ENCODE measurements at regions not wholly inside any gene's neighbourhood (a gene's known extent, or its start where the extent isn't known, plus 50 kb on each side); places are given as distances from the start of the nearest gene placed in this dataset.

DNA sequence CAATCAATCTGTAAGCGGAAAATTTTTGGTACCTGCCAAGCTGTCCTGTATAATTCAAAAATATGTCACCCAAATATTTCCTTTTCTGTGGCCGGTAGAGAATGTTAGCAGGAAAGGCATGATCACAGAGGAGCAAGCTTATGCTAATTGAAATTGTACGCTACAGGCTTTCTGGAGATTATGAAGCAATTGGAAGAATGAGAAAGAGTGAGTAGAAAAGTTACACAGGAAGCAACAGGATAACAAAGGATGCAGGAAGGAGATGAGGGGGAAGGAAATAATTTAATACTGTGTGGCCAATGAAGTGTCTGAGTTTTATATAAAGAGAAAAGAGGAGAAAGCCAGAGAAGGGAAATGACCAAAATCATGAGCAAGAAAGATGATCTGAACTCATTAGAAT is 627.2 kb upstream of the STXBP6 start:
- Histone ChIP-seq H3K36me3 (ENCODE audit: low read depth, low read length) (no peaks in the 10 kb centered on the region), H3F3A (ENCODE audit: low read length, unreplicated experiment) (no peaks in the 10 kb centered on the region), H3K4me1 (ENCODE audit: insufficient read depth, low read length) (no peaks in the 10 kb centered on the region), H3K4me3 (ENCODE audit: low read length) (no peak overlapping the region), H3K27ac (ENCODE audit: low read length) (no peak overlapping the region), H4K20me1 (ENCODE audit: low read length) (no peaks in the 10 kb centered on the region), H3K79me2 (ENCODE audit: low read length) (no peaks in the 10 kb centered on the region), H2AFZ (ENCODE audit: low read length) (no peak overlapping the region), H3K4me2 (ENCODE audit: low read length) (no peak overlapping the region), H3K9me2 (replicated peaks; ENCODE audit: low read length) (no peaks in the 10 kb centered on the region), H3K9ac (ENCODE audit: low read length) (no peak overlapping the region), H3K9me3 (ENCODE audit: low read length) (0 out of 2 replicates have a peak, but pooled peaks cover 11% of the 10 kb centered on the region), H3K27me3 (ENCODE audit: low read length) (no peaks in the 10 kb centered on the region)
- POLR2A ChIA-PET (ENCODE audit: unreplicated experiment) = no interaction called here
- CTCF ChIA-PET = no interaction called here
- ATAC-seq (no peak), DNase-seq (no peak)
- intact Hi-C loops (cut with micrococcal nuclease) = no loop called here
- no TSS peak for BruUV-seq (replicated peaks)
- TF ChIP-seq CTCF (conservative IDR thresholded peaks at IDR 0.05; ENCODE audit: low read depth, low read length) = no peak
- TF ChIP-seq EZH2phosphoT487 (IDR thresholded peaks at IDR 0.05; ENCODE audit: borderline replicate concordance, low read length) = no peak
- no peak for TF ChIP-seq EZH2 (IDR thresholded peaks at IDR 0.05; ENCODE audit: low read length, unreplicated experiment)

- ATAC-seq (no peak), DNase-seq (no peak)
- no TSS peak for BruUV-seq (replicated peaks)
- H3K79me2 ChIP-seq (ENCODE audit: low read length) = no peaks in the 10 kb centered on the region
- intact Hi-C loops (cut with micrococcal nuclease) = no loop called here
- TF ChIP-seq EZH2 (IDR thresholded peaks at IDR 0.05; ENCODE audit: low read length, unreplicated experiment) (no peak), EZH2phosphoT487 (IDR thresholded peaks at IDR 0.05; ENCODE audit: borderline replicate concordance, low read length) (no peak), CTCF (conservative IDR thresholded peaks at IDR 0.05; ENCODE audit: low read depth, low read length) (no peak)
- no peaks in the 10 kb centered on the region for H3K27me3 ChIP-seq (ENCODE audit: low read length)
- peaks cover 27% of the 10 kb centered on the region for H3K9me3 ChIP-seq (ENCODE audit: low read length)
- no peak overlapping the region for H2AFZ ChIP-seq (ENCODE audit: low read length)
- H3K4me3 ChIP-seq (ENCODE audit: low read length) = no peak overlapping the region
- CTCF ChIA-PET = no interaction called here
- H3K9ac ChIP-seq (ENCODE audit: low read length) = no peak overlapping the region
- no peak overlapping the region for H3K27ac ChIP-seq (ENCODE audit: low read length)
- no peaks in the 10 kb centered on the region for H3F3A ChIP-seq (ENCODE audit: low read length, unreplicated experiment)
- H3K4me1 ChIP-seq (ENCODE audit: insufficient read depth, low read length) = no peaks in the 10 kb centered on the region
- no peak overlapping the region for H3K4me2 ChIP-seq (ENCODE audit: low read length)
- no peaks in the 10 kb centered on the region for H3K9me2 ChIP-seq (replicated peaks; ENCODE audit: low read length)
- H3K36me3 ChIP-seq (ENCODE audit: low read depth, low read length) = no peaks in the 10 kb centered on the region
- POLR2A ChIA-PET (ENCODE audit: unreplicated experiment) = no interaction called here
- H4K20me1 ChIP-seq (ENCODE audit: low read length) = no peaks in the 10 kb centered on the region
These were observed 617.4 kb upstream of the STXBP6 start for GRCh38 chr14:25667387-25667786.

GRCh38 chr14:25666877-25667276 is 616.9 kb upstream of the STXBP6 start:
- no peak for TF ChIP-seq CTCF (conservative IDR thresholded peaks at IDR 0.05; ENCODE audit: low read depth, low read length)
- TF ChIP-seq EZH2 (IDR thresholded peaks at IDR 0.05; ENCODE audit: low read length, unreplicated experiment) = no peak
- TF ChIP-seq EZH2phosphoT487 (IDR thresholded peaks at IDR 0.05; ENCODE audit: borderline replicate concordance, low read length) = no peak
- no peaks in the 10 kb centered on the region for H3K79me2 ChIP-seq (ENCODE audit: low read length)
- H3K9me2 ChIP-seq (replicated peaks; ENCODE audit: low read length) = no peaks in the 10 kb centered on the region
- no peak overlapping the region for H3K4me3 ChIP-seq (ENCODE audit: low read length)
- no peak for ATAC-seq
- no peak overlapping the region for H3K9ac ChIP-seq (ENCODE audit: low read length)
- H3K36me3 ChIP-seq (ENCODE audit: low read depth, low read length) = no peaks in the 10 kb centered on the region
- no peak overlapping the region for H3K4me2 ChIP-seq (ENCODE audit: low read length)
- H3K9me3 ChIP-seq (ENCODE audit: low read length) = peaks cover 31% of the 10 kb centered on the region
- H3K4me1 ChIP-seq (ENCODE audit: insufficient read depth, low read length) = no peaks in the 10 kb centered on the region
- ChIA-PET CTCF (no interaction called here), POLR2A (ENCODE audit: unreplicated experiment) (no interaction called here)
- no peak overlapping the region for H2AFZ ChIP-seq (ENCODE audit: low read length)
- BruUV-seq (replicated peaks) = no TSS peak
- no peaks in the 10 kb centered on the region for H4K20me1 ChIP-seq (ENCODE audit: low read length)
- no peak for DNase-seq
- no peaks in the 10 kb centered on the region for H3K27me3 ChIP-seq (ENCODE audit: low read length)
- H3F3A ChIP-seq (ENCODE audit: low read length, unreplicated experiment) = no peaks in the 10 kb centered on the region
- intact Hi-C loops (cut with micrococcal nuclease) = no loop called here
- H3K27ac ChIP-seq (ENCODE audit: low read length) = no peak overlapping the region

Data from PC-3 (cell line).